Gastroesophageal sphincter (tissue), 4 donors: ENCODE measurements at regions not wholly inside any gene's neighbourhood (a gene's known extent, or its start where the extent isn't known, plus 50 kb on each side); places are given as distances from the start of the nearest gene placed in this dataset.

Source experiments
- ATAC-seq: fragments of 150-250 bp; one replicate; pipeline ENCODE4 v1.9.1; 2016; ENCODE audit warnings: mild to moderate bottlenecking, moderate library complexity
- H3K27ac ChIP-seq, 4 donors: fragments of 200-600 bp; sonication (generic) in 3 of 4; 1 replicate in 3 of 4; 2 replicates in 1 of 4; pipeline ENCODE4 v1.5.1; 2016 to 2019
- H3K27me3 ChIP-seq: fragments of 200-600 bp; sonication (generic); one replicate; pipeline ENCODE4 v1.5.1; 2019
- H3K36me3 ChIP-seq, 2 donors: fragments of 200-600 bp; sonication (generic); one replicate each; pipeline ENCODE4 v1.5.1; 2019; ENCODE audit warnings: control low read depth in 1 of 2
- H3K4me1 ChIP-seq, 3 donors: fragments of 200-600 bp; sonication (generic); 1 replicate in 2 of 3; 2 replicates in 1 of 3; pipeline ENCODE4 v1.5.1; 2016 to 2019; ENCODE audit warnings: control low read depth in 2 of 3
- H3K4me3 ChIP-seq, 2 donors: fragments of 200-600 bp; sonication (generic); one replicate each; pipeline ENCODE4 v1.5.1; 2019; ENCODE audit warnings: mild to moderate bottlenecking in 1 of 2, moderate library complexity in 1 of 2
- H3K9me3 ChIP-seq, 3 donors: fragments of 200-600 bp; sonication (generic); one replicate each; pipeline ENCODE4 v1.5.1; 2017 to 2019; ENCODE audit warnings: control low read depth in 2 of 3
- CTCF ChIP-seq, 4 experiments: fragments of 200-600 bp in 2 of 4; fragments of 450-650 bp in 2 of 4; sonication (generic) in 1 of 4; IDR thresholded peaks; one replicate each; pipeline ENCODE4 v1.5.1; 2017 to 2019; ENCODE audit warnings: antibody characterized with exemption in 4 of 4, mild to moderate bottlenecking in 2 of 4, moderate library complexity in 2 of 4
- EP300 ChIP-seq: sonication (generic); formaldehyde crosslinking; IDR thresholded peaks from one replicate; pipeline ENCODE4 v1.6.1; 2017; ENCODE audit warnings: antibody characterized with exemption, mild to moderate bottlenecking
- POLR2A ChIP-seq, 2 donors: fragments of 450-650 bp; IDR thresholded peaks; one replicate each; pipeline ENCODE4 v1.6.1; 2017; ENCODE audit warnings: antibody characterized with exemption in 2 of 2, mild to moderate bottlenecking in 2 of 2, moderate library complexity in 1 of 2
- POLR2AphosphoS5 ChIP-seq: sonication (generic); formaldehyde crosslinking; IDR thresholded peaks from one replicate; pipeline ENCODE4 v1.6.1; 2017; ENCODE audit warnings: antibody characterized with exemption
- WGBS, 2 donors: methylation state at CpG; one replicate each; pipeline ENCODE4 v1.1.5; 2018; ENCODE audit warnings: low coverage in 1 of 2; 5-methylcytosine and 5-hydroxymethylcytosine counted together

- Histone ChIP-seq H3K9me3 (no peaks in the 10 kb centered on the region), H3K36me3 (no peaks in the 10 kb centered on the region), H3K4me1 (no peaks in the 10 kb centered on the region), H3K27ac (no peak overlapping the region), H3K4me3 (no peak overlapping the region), H3K27me3 (no peaks in the 10 kb centered on the region)
- TF ChIP-seq POLR2AphosphoS5 (no peak), POLR2A (IDR thresholded peaks at IDR 0.05) (no peak), EP300 (no peak), CTCF (IDR thresholded peaks at IDR 0.05) (no peak)
- 73 to 80% methylated on average over 5 of the region's 5 CpGs for WGBS, 2 donors
- ATAC-seq, result no peak
These were observed 56.9 kb upstream of the AOAH start for GRCh38 chr7:36781011-36781738.

GRCh38 chr7:36777855-36778254 is 53.6 kb upstream of the AOAH start:
- no peak for ATAC-seq
- H3K27ac ChIP-seq, result no peak overlapping the region
- TF ChIP-seq POLR2A (IDR thresholded peaks at IDR 0.05), result no peak
- TF ChIP-seq POLR2AphosphoS5, result no peak
- no peak for TF ChIP-seq CTCF (IDR thresholded peaks at IDR 0.05)
- no peak for TF ChIP-seq EP300
- H3K4me1 ChIP-seq, result no peaks in the 10 kb centered on the region
- H3K9me3 ChIP-seq, result no peaks in the 10 kb centered on the region
- 80 to 88% methylated on average over 1 to 4 of the region's 4 CpGs for WGBS, 2 donors
- no peaks in the 10 kb centered on the region for H3K27me3 ChIP-seq
- no peak overlapping the region for H3K4me3 ChIP-seq
- H3K36me3 ChIP-seq, result no peaks in the 10 kb centered on the region

GRCh38 chr7:36777062-36777461 is 52.8 kb upstream of the AOAH start:
- no peak overlapping the region for H3K27ac ChIP-seq
- no peaks in the 10 kb centered on the region for H3K36me3 ChIP-seq

GRCh38 chr7:36775676-36776075 is 51.4 kb upstream of the AOAH start:
- H3K36me3 ChIP-seq, result no peaks in the 10 kb centered on the region
- H3K4me3 ChIP-seq, result no peak overlapping the region
- ATAC-seq, result no peak
- no peak for TF ChIP-seq EP300
- no peaks in the 10 kb centered on the region for H3K9me3 ChIP-seq
- WGBS, 2 donors, result 60 to 67% methylated on average over 1 of the region's 1 CpG
- no peak overlapping the region for H3K27ac ChIP-seq
- H3K27me3 ChIP-seq, result no peaks in the 10 kb centered on the region
- no peaks in the 10 kb centered on the region for H3K4me1 ChIP-seq

More at GRCh38 chr7:36777062-36777461, 52.8 kb upstream of the AOAH start:
- no peak for ATAC-seq
- H3K27me3 ChIP-seq, result no peaks in the 10 kb centered on the region
- no peaks in the 10 kb centered on the region for H3K9me3 ChIP-seq
- no peaks in the 10 kb centered on the region for H3K4me1 ChIP-seq
- TF ChIP-seq CTCF (IDR thresholded peaks at IDR 0.05) (no peak), POLR2AphosphoS5 (no peak), POLR2A (IDR thresholded peaks at IDR 0.05) (no peak), EP300 (no peak)
- no peak overlapping the region for H3K4me3 ChIP-seq
- 62 to 87% methylated on average over 4 to 5 of the region's 7 CpGs for whole genome bisulfite sequencing, 2 donors

- no peak for ATAC-seq
These were observed 50.8 kb upstream of the AOAH start for GRCh38 chr7:36775061-36775620.

More at GRCh38 chr7:36775061-36775620, 50.8 kb upstream of the AOAH start:
- 60 to 75% methylated on average over 1 of the region's 1 CpG for WGBS, 2 donors
- Histone ChIP-seq H3K27me3 (no peaks in the 10 kb centered on the region), H3K4me3 (no peak overlapping the region), H3K27ac (no peak overlapping the region), H3K4me1 (no peaks in the 10 kb centered on the region), H3K9me3 (no peaks in the 10 kb centered on the region), H3K36me3 (no peaks in the 10 kb centered on the region)
- no peak for TF ChIP-seq CTCF (IDR thresholded peaks at IDR 0.05)
- no peak for TF ChIP-seq POLR2AphosphoS5
- no peak for TF ChIP-seq EP300
- TF ChIP-seq POLR2A (IDR thresholded peaks at IDR 0.05), result no peak
